Sciatic nerve (tissue), 2 donors: ENCODE measurements at regions not wholly inside any gene's neighbourhood (a gene's known extent, or its start where the extent isn't known, plus 50 kb on each side); places are given as distances from the start of the nearest gene placed in this dataset.

Experiments used
- ATAC-seq: fragments of 200-7000 bp; cut with Tn5 transposase; one replicate; pipeline ENCODE4 v1.9.1; 2020; ENCODE audit warnings: mild to moderate bottlenecking, moderate library complexity
- DNase-seq: peaks from one replicate; pipeline ENCODE4 v3.0.0-alpha.2; 2020; ENCODE audit warnings: low spot score
- intact Hi-C: fragments of 100-400 bp; cut with DNase I; formaldehyde crosslinking; loops from one replicate; pipeline ENCODE4 v1.14.2; 2022
- donor health status: DM: no; HTN: no; CAD: no.
- donor health status: DM: no; HTN: no; CAD: no.

DNA sequence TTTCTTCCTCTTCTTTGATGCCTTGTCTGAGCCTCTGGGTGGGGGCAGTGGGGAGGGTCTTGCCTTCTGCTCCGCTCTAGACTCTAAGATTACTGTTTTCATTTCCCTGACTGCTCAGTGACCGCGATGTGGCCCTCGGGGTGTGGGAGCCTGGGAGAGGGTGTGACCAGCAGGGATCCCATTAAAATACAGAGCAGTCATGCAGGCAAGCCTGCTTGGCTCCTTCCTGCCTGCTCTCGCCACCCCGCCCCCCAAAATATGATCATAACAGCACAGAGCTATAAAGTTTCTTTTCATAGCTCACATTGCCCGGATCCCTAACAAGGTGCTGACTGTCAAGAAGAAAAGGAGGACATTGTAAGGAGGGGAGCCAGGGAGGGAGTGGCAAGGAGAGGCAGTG lies 332.9 kb downstream of the RAB28 start:
- no peak for ATAC-seq
- intact Hi-C loops, result no loop called here
- DNase-seq, result no peak

DNA sequence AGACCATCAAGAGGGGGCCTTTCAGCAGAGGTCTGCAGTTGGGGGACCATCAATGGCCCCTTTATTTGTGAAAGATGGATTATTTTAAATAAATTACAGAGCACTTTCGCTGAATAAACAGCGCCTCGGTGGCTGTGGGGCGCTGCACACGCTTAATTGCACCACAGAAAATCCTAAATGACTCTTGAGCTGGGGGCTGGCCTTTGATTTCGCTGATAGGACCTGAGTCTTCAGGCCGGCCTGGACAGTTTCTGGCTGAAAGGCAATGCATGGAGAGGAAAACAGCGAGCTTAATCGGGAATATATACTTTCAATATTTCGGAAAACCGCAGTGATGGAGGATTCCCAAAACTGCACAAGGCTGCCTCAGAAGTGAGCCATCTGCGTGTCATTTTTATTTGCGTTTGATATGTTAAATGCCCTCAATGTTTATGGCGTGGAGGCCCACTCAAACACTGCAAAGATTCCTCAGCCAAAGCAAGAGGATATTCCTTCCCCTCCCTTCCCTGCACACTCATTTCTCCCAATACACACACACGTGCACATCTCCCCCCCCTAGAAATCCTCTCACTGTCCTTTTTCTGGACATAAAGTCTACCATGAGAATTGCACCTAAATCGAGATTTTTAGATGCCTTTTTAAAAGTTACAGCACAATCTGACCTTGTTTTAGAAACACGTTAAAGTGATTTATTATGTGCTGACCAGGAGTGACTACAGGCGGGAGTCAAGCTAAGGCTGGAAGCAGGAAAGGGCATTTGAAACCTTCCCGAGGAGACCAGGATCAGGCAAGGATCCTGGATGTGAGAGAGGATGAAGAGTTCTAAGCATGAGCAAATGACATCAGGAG lies 340.7 kb downstream of the RAB28 start:
- no peak for DNase-seq
- no peak for ATAC-seq
- intact Hi-C loops, result no loop called here

DNA sequence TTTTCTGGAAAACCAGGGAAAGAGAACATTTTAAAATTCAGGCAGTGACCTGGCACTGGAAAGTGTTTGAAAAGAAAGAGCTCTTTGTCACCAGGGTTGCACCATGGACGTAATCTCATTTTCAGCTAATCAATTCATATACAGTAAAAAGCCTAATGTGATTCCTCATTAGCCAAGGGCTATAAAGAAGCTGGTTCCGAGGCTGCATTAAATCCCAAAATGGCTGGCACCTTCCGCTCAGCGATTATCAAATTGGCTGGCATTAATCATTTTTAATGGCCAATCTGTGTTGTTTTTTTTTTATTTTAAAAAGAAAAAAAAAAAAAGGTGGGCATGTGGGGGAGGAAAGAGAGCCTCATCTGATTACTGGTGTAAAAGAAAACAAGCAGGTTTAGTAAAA lies 341.4 kb downstream of the RAB28 start:
- no peak for ATAC-seq
- intact Hi-C loops, result no loop called here
- no peak for DNase-seq

DNA sequence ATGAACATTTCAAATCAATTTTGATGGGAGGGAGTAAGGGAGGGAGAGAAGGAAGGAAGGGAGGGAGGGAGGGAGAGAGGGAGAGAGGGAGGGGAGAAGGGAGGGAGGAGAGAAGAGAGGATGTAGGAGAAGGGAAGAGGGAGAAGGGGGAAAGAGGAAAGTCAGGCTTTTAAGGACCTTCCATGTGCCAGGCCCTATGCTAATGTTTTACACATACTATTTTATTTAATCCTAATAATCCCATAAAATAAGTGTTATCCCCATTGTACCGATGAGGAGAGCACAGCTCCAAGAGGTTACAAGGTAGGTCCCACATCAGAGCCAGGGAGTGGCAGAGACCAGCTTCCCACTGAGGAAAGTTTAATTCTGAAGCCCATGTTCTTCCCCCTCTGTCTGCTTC lies 341.9 kb downstream of the RAB28 start:
- intact Hi-C loops, result no loop called here
- no peak for ATAC-seq
- no peak for DNase-seq

DNA sequence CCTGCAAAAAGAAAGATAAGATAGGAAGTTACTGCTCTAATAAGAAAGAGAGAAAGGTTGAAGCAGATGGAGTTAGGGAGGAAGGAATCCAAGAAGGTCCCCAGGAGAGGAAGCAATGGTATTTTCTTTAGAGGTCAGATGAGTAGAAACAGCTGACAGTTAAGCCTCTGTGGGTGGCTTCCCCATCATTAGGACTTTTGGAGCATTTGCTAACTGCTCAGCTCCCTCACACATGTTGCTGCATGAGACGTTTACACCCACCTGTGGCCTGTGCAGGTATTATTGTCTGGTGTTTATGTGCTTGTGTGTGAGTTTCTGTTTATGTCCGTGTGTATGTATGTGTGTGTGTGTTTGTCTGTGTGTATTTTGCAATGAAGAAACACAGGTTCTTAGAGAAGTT lies 346.8 kb downstream of the RAB28 start:
- DNase-seq, result no peak
- ATAC-seq, result peak; percentile 79

DNA sequence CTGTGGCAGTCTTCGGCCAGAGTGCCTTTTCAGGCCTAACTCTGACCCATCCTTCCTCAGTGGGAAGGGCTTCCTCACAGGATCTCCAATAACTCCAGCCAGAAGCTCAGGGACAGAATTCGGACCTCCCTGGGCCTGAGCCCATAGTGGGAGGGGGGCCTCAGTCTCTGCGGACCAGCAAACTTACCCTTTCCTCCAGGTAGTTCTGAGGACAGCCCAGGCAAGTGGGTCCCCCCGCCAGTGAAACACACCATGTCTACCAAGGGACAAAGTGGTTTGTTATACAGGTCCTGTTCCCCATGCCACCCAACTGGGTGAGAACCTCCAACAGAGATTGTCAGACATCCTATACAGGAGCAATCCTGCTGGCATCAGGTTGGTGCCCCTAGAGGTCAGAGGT lies 350.4 kb downstream of the RAB28 start:
- DNase-seq (no peak), ATAC-seq (no peak)
- intact Hi-C loops, result no loop called here

More for the DNA sequence above, 346.8 kb downstream of the RAB28 start:
- intact Hi-C loops, result no loop called here

DNA sequence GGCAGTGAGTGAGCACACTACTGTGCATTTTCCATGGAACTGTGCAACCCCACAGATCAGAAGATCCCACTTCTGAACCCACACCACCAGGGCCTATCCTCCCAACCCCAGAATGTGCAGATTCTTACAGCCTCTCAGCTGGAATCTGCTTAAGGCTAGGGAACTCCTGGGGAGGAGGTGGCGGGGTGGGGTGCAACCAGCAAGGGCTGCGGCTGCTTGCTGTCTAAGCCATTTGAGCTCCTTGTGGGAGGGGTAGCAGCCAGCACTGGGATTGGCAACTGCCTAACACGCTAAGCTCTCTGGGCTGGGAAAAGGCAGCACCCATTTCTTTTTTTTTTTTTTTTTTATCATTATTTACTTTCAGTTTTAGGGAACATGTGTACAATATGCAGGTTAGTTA lies 353.3 kb downstream of the RAB28 start:
- DNase-seq, result no peak
- intact Hi-C loops, result no loop called here
- ATAC-seq, result no peak

DNA sequence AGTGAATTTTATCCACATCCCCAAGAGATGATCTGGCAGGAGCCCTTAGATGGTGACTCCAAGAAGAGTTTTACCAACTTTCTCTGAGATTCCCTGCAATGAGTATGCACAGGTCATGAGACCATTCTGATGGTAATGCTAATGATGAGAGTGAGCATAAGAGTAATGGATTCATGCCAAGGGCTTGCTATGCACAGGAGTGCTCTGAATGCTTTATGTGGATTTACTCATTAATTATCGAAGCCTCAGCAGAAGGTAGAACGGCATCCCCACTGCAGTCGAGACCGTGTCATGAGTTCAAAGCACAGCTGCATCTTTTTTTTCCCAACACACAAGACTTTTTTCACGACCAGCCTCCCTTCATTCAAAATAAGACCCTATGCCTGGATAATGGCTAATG lies 355.0 kb downstream of the RAB28 start:
- DNase-seq (no peak), ATAC-seq (no peak)
- intact Hi-C loops, result no loop called here

DNA sequence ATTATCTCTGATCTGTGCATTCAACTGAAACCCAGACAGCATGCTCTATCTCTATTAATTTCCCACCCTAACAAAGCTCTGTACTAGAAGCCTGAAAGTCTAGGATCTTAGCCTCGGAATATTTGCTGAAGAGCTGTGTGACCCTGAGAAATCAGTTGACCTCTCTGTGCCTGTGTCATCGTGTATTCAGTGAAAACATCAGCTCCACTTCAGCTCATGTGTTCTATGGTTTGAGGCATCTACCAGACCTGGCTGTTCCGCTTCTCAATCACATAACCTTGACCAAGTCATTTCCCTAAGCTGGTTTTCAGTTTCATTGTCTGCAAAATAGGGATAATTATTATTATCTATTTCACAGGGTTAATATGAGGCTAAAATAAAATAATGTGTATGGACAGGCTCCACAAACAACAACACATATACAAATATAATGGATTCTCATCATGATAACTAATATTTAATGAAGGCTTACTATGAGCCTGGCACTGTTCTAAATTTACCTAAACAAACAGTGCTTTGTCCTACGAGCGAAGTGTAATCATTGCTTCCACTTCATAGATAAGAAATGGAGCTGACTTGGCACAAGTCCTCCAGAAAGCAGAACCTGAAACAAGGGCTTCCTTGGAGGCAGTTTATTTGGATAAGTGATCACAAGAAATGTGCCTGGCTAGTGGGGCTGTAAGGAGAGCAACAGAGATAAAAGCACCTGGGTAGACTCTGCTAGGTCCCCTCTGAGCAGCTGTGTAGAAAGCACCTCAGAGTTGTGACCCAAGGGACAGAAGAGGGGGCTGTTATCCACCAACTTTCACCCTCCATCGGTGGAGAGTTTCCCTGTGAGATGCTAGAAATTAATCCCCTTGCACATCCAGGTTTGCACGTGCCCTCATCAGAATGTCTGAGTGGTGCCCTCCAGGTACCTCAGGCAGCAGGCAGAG lies 356.9 kb downstream of the RAB28 start:
- ATAC-seq (no peak), DNase-seq (no peak)
- intact Hi-C loops, result no loop called here

DNA sequence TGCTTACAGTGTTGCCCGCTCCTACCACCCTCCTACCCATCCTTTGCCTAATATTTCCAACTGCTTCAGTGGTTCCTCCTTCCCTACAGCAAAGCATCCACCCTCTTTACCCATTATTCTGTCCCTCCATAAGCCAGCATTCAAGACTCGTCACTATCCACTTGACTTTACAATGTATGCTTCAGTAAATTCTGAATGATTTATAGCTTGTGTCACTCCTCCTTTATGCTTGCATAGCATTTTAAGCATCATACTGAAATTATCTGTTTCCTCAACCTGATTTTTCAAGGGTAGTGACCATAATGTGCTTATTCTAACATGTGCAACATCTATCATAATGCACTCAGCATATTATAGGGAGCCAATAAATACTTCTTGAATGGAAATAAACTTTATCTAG lies 365.5 kb downstream of the RAB28 start:
- intact Hi-C loops, result no loop called here
- ATAC-seq, result no peak
- no peak for DNase-seq

DNA sequence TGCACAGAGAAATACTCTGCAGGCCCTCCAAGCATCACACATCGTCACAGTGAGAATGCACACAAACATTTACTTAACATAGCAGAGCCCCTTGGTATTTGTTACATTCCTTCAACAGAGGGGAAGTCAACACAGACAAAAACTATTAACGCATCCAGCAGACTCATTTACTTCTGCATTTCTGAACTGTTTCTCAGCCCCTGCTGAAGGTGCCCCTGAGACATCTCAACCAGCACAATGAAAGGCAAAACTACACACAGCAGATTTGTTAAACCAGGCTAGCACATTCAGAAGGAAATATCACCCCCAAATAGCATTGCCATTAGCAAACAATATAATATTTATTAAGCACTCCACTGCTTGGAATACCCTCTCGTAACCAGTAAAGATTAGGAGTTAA lies 367.0 kb downstream of the RAB28 start:
- intact Hi-C loops, result no loop called here
- DNase-seq (no peak), ATAC-seq (no peak)

DNA sequence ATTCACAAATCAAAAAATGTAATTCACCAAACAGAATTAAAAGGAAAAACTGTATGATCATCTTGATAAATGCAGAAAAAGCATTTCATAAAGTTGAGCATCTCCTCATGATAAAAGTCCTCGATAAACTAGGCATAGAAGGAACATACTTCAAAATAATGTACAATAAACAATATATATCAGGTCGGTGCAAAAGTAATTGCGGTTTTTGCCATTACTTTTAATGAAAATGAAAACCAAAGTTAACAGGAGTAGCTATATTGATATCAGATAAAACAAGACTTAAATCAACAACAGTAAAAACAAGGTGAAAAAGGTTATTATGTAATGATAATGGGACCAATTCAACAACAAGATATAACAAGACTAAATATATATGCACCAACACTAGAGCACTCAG lies 372.1 kb downstream of the RAB28 start:
- DNase-seq (no peak), ATAC-seq (no peak)
- intact Hi-C loops, result no loop called here

DNA sequence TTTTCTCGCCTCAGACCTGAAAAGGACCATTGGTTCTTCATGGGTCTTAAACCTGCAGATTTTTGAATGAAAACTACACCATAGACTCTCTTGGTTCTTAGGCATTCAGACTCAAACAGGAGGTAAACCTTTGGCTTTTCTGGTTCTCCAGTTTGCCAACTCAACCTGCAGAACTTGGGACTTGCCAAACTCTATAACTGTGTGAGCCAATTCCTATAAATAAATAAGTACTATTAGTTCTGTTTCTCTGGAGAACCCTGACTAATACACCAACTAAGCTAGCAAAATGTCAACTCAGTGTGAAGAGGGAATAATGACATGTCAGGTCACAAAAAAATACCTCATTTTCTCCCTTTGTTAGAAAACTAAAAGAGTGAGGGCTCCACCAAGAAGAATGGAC lies 374.6 kb downstream of the RAB28 start:
- intact Hi-C loops, result no loop called here
- ATAC-seq (no peak), DNase-seq (no peak)

DNA sequence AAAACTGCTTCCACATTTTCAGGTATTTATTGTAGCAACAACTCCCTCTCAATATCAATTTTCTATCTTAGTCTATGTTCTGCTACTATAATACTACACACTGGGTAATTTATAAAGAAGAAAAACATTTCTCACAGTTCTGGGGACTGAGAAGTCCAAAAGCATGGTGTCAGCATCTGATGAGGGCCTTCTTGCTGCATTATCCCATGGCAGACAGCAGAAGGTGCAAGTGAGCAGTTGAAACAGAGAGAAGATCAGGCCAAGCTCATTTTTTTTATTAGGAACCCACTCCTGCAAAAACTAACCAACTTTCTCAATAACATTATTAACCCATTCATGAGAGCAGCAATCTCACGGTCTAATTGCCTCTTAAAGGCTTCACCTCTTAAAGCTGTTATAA lies 376.0 kb downstream of the RAB28 start:
- no peak for ATAC-seq
- DNase-seq, result no peak
- intact Hi-C loops, result no loop called here

DNA sequence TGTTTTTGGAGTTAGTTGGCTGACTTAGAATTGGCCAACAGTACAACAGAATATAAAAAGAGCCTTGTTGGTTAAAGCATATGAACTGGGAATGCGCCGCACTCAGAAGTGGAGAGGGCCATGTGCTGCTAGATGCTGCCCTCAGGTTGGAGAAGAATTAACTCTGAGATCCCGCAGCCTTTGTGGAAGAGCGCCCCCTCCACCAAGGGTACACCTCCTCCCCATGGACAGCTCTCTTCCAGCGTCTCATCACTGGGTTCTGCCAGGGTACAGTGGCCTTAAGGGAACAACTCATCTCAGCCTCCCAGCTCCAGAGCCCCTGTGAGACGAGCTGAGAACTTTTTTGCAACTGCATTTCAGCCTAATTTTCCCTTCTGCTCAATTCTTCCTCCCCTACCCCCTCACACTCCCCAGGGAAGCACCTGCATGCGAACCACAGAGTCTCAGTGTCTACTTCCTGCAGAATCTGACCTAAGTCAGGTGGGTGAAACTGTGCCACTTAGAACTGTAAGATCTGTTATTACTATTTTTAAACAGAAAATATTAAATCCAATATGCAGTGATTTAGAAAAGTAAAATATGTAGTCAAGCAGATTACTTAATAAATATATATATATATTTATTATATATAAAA lies 380.6 kb downstream of the RAB28 start:
- ATAC-seq, result no peak
- no peak for DNase-seq
- intact Hi-C loops, result no loop called here

DNA sequence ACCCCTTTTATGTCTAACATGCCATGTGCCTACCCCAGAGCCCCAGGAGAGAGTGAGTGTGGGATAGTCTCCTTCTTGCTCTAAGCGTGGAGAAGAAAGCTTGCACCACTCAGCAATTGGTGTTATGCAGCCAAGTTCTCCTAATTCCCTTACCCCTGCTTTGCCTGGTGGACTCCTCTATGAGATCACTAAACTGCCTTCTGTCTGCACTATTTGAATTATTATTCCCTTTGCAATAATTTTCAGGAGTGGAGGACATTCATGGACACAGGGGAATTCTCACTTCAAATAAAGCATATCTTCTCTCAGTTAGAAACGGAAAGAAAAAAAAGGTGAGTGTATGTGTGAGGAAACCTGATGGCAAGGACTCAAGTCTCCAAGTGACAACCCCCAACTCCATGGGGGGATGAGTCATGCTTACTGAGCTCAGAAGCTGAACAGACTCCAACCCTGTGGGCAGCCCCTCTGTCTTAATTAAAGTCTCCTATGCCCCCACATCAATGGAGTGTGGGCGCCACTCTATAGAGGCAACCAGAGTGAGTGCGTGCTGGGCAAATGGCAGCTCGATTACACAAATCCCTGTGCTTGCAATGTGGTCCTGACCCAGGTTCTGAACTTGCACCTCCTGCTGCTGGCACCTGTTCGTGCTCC lies 381.9 kb downstream of the RAB28 start:
- intact Hi-C loops, result no loop called here
- ATAC-seq, result no peak

DNA sequence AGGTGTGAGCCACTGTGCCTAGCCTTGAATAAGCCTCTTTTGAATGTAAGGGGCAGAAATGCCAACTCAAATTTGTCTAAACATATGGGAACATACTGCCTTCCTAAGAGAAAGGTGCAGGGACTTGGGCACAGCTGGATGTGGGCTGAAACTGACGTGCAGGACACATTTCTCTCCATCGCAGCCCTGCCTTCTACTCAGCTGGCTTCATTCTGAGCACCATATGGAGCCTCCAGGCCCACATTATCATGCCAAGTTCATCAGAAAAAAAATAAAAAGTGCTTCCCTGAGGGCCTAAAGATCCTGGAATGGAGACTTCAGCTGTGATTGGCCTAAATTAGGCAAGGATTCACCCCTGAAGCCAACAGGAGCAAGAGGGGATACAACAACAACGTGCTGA lies 386.2 kb downstream of the RAB28 start:
- intact Hi-C loops, result no loop called here
- DNase-seq, result no peak
- ATAC-seq, result no peak

More for the DNA sequence above, 381.9 kb downstream of the RAB28 start:
- DNase-seq, result no peak

DNA sequence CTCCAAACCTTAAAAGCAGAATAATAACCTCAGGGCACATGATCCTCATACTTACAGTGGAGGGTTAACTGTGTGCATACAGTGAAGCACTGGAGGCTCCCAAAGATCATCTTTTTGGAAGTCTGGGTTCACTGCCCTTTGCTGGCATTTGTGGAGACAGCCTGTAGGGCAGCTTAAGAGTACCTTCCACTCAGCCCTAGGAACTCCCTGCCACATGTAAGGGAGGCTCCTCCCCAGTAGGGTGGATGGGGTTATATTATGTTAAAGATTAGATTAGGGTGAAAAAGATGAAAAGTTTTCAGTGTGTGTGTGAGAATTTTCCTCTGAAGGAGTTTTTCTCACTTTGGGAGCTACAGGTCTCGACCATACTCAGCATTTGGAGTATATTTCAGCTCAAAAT lies 388.4 kb downstream of the RAB28 start:
- no peak for ATAC-seq
- DNase-seq, result no peak
- intact Hi-C loops, result no loop called here

DNA sequence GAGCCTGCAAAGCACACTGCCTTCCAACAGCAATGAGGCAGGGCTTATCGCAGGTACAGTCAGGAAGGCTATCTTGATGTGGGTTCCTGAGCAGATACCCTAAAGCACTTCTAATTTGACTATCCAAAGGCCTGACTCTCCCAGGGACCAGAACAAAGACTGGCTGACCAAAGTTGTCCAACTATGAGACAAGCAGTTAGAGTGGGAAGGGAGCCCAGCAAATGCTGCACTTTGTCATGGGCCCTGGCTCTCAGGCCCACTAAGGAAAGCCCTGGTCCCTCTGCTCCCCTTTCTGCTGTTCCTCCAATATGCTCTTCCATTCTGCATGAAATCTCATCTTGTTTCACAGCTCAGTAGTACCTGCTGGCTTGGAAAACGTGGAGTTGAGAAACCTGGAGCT lies 391.0 kb downstream of the RAB28 start:
- DNase-seq, result no peak
- intact Hi-C loops, result no loop called here
- no peak for ATAC-seq
